ENCODE measurements at regions not wholly inside any gene's neighbourhood (a gene's known extent, or its start where the extent isn't known, plus 50 kb on each side); places are given as distances from the start of the nearest gene placed in this dataset.

DNA sequence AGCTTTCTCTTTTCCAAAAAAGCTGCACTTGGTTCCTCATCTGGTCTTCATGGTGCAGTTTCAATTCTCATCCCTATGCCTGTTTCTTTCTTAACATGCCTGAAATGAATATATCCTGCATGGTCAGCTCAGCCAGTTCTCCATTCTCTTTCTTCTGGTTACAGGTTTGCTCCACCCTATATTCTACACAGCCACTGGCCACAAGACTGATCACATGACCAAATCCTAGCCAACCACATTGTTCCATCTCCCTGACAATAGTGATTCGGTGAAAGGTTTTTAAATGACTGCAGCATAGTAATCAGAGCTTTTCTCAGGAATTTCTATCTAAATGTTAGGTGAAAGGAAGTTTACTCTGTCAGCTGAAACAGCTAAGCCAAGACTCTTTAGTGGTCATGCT lies 891.4 kb downstream of the METTL15 start:
- no peak for TF ChIP-seq POLR2A (IDR thresholded peaks at IDR 0.05)
- TF ChIP-seq, protein P1, sequence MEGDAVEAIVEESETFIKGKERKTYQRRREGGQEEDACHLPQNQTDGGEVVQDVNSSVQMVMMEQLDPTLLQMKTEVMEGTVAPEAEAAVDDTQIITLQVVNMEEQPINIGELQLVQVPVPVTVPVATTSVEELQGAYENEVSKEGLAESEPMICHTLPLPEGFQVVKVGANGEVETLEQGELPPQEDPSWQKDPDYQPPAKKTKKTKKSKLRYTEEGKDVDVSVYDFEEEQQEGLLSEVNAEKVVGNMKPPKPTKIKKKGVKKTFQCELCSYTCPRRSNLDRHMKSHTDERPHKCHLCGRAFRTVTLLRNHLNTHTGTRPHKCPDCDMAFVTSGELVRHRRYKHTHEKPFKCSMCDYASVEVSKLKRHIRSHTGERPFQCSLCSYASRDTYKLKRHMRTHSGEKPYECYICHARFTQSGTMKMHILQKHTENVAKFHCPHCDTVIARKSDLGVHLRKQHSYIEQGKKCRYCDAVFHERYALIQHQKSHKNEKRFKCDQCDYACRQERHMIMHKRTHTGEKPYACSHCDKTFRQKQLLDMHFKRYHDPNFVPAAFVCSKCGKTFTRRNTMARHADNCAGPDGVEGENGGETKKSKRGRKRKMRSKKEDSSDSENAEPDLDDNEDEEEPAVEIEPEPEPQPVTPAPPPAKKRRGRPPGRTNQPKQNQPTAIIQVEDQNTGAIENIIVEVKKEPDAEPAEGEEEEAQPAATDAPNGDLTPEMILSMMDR (IDR thresholded peaks at IDR 0.05): no peak

Measured in breast epithelium (tissue), 3 donors.